ENCODE measurements at regions not wholly inside any gene's neighbourhood (a gene's known extent, or its start where the extent isn't known, plus 50 kb on each side); places are given as distances from the start of the nearest gene placed in this dataset.

DNA sequence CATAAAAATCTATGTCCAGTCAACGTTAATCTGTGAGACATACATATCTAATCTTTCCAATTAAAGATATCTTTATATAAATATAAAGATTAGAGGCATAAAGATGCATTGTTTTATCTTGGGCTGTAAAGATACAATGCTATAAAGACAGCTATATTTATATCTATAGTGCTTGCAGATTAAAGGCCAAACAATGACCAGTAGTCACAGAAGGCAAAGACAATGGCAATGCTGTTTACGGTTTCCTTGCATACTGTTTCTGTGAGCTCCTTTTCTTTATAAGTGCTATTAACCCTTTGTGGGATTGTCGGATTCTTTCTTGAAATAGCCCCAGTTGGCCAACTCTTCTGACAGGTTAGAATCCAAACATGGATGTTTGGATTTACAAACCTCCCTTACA lies 85.5 kb upstream of the SALL1 start:
- no peak for FAIRE-seq
- CTCF ChIA-PET, result no interaction called here
- H2AFZ ChIP-seq (ENCODE audit: low read depth, low read length), result no peak overlapping the region
- dilution Hi-C loops (cut with MboI; ENCODE audit: extremely low pct_ligation_motif_present, low sequenced_read_pairs), result no loop called here
- intact Hi-C loops (cut with micrococcal nuclease), result no loop called here
- H3K9ac ChIP-seq (replicated peaks; ENCODE audit: extremely low read depth, insufficient read depth, low read length), result no peak overlapping the region
- H3K36me3 ChIP-seq (ENCODE audit: control insufficient read depth in 2 of 2, extremely low read depth in 1 of 2, insufficient read depth in 2 of 2, low read length in 2 of 2), result no peaks in the 10 kb centered on the region
- no peak overlapping the region for H3K4me2 ChIP-seq (ENCODE audit: insufficient read depth, low read length)
- no peaks in the 10 kb centered on the region for H3K9me1 ChIP-seq (replicated peaks; ENCODE audit: control insufficient read depth, extremely low read depth, insufficient read depth, low read length)
- no peaks in the 10 kb centered on the region for H3K9me3 ChIP-seq (replicated peaks; ENCODE audit: control insufficient read depth, insufficient read depth, low read length)
- no peaks in the 10 kb centered on the region for H3K27me3 ChIP-seq (ENCODE audit: control insufficient read depth in 2 of 2, insufficient read depth in 2 of 2, low read length in 2 of 2)
- no TSS peak for BruUV-seq (replicated peaks)
- H3K4me3 ChIP-seq (replicated peaks in 1 of 3; ENCODE audit: insufficient read depth in 1 of 3, low read depth in 1 of 3, low read length in 3 of 3), result no peak overlapping the region
- H3K4me1 ChIP-seq (ENCODE audit: control insufficient read depth, extremely low read depth, insufficient read depth, low read length), result no peaks in the 10 kb centered on the region
- H3K27ac ChIP-seq (ENCODE audit: insufficient read depth, low read depth, low read length), result no peak overlapping the region
- H3K79me2 ChIP-seq (ENCODE audit: control insufficient read depth, insufficient read depth, low read length), result no peaks in the 10 kb centered on the region
- DNase-seq (ENCODE audit: low read depth, low spot score), result no peak
- no peak for TF ChIP-seq JUN (IDR thresholded peaks at IDR 0.05; ENCODE audit: borderline replicate concordance, insufficient read depth, insufficient read length, low read depth)
- TF ChIP-seq GATA2 (IDR thresholded peaks at IDR 0.05; ENCODE audit: insufficient read depth, insufficient read length, low read depth, low read length), result no peak
- TF ChIP-seq, protein P1, sequence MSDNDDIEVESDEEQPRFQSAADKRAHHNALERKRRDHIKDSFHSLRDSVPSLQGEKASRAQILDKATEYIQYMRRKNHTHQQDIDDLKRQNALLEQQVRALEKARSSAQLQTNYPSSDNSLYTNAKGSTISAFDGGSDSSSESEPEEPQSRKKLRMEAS (IDR thresholded peaks at IDR 0.05; ENCODE audit: insufficient read depth, insufficient read length), result no peak
- TF ChIP-seq, protein P2, sequence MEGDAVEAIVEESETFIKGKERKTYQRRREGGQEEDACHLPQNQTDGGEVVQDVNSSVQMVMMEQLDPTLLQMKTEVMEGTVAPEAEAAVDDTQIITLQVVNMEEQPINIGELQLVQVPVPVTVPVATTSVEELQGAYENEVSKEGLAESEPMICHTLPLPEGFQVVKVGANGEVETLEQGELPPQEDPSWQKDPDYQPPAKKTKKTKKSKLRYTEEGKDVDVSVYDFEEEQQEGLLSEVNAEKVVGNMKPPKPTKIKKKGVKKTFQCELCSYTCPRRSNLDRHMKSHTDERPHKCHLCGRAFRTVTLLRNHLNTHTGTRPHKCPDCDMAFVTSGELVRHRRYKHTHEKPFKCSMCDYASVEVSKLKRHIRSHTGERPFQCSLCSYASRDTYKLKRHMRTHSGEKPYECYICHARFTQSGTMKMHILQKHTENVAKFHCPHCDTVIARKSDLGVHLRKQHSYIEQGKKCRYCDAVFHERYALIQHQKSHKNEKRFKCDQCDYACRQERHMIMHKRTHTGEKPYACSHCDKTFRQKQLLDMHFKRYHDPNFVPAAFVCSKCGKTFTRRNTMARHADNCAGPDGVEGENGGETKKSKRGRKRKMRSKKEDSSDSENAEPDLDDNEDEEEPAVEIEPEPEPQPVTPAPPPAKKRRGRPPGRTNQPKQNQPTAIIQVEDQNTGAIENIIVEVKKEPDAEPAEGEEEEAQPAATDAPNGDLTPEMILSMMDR (IDR thresholded peaks at IDR 0.05; ENCODE audit: extremely low read depth in 1 of 2, insufficient read depth in 1 of 2, low read depth in 1 of 2, low read length in 2 of 2), result no peak
- no peak for TF ChIP-seq FOS (IDR thresholded peaks at IDR 0.05; ENCODE audit: borderline replicate concordance, insufficient read depth, low read length)
- no peak for TF ChIP-seq POLR2A (IDR thresholded peaks at IDR 0.05; ENCODE audit: low read depth, low read length)
- no peak for TF ChIP-seq POLR2AphosphoS5 (IDR thresholded peaks at IDR 0.05; ENCODE audit: insufficient read depth, low read depth, low read length)
- no peaks in the 10 kb centered on the region for H4K20me1 ChIP-seq (replicated peaks; ENCODE audit: control insufficient read depth, extremely low read depth, insufficient read depth, low read length)
- POLR2A ChIA-PET, result no interaction called here

All from endothelial cell of umbilical vein (primary cell).